Choroid plexus epithelial cell (primary cell): ENCODE measurements at regions not wholly inside any gene's neighbourhood (a gene's known extent, or its start where the extent isn't known, plus 50 kb on each side); places are given as distances from the start of the nearest gene placed in this dataset.

Experiments
- DNase-seq: peaks from one replicate; pipeline ENCODE4 v3.0.0-alpha.2; 2010; ENCODE audit warnings: low read depth
- H3K4me3 ChIP-seq: 2 replicates; pipeline ENCODE4 v1.5.1; 2011; ENCODE audit warnings: low read depth, mild to moderate bottlenecking, control low read depth, low read length, moderate library complexity
- TF ChIP-seq, protein P1 (sequence below): conservative IDR thresholded peaks from 2 replicates; pipeline ENCODE4 v1.5.1; 2011; ENCODE audit warnings: low read depth, mild to moderate bottlenecking, control low read depth, inconsistent platforms, low read length, moderate library complexity

GRCh38 chr9:107559494-107560086 is 70.0 kb upstream of the KLF4 start:
- TF ChIP-seq, protein P1, sequence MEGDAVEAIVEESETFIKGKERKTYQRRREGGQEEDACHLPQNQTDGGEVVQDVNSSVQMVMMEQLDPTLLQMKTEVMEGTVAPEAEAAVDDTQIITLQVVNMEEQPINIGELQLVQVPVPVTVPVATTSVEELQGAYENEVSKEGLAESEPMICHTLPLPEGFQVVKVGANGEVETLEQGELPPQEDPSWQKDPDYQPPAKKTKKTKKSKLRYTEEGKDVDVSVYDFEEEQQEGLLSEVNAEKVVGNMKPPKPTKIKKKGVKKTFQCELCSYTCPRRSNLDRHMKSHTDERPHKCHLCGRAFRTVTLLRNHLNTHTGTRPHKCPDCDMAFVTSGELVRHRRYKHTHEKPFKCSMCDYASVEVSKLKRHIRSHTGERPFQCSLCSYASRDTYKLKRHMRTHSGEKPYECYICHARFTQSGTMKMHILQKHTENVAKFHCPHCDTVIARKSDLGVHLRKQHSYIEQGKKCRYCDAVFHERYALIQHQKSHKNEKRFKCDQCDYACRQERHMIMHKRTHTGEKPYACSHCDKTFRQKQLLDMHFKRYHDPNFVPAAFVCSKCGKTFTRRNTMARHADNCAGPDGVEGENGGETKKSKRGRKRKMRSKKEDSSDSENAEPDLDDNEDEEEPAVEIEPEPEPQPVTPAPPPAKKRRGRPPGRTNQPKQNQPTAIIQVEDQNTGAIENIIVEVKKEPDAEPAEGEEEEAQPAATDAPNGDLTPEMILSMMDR: no peak
- no peak overlapping the region for H3K4me3 ChIP-seq
- DNase-seq: no peak

DNA sequence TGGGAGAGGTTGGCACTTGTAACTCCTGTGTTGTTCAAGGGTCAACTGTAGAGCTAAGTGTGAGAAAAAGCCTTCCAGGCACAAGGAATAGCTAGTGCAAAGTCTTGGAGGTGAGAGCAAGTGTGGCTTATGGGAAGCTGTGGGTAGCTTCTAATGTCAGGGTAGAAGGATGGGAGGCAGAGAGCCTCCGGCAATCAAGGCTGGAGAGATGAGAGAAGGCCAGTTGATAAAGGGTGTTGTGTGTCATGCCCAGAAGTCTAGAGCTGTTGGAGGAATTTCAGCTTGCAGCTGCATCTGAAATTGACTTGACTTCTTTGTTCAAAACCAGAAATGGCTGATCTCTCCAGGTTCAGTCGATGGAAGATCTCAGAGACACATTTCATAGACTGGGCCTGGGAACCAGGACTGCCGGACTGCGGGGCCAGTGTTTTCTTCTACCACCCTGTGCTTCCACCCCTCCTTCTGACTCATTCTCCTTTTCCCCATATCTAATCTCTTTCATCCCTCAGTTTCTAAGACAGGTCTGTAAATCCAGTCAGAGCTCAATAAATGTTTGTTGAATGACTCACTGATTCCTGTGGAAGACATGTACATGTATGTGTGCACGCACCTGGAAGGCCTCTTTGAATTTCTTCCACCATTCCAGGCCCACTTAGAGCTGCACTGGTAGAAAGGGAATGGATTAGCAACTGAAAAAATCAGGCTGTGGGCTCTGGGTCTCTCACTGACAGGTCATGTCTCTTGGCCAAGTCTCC is 67.8 kb upstream of the KLF4 start:
- TF ChIP-seq, protein P1: no peak
- H3K4me3 ChIP-seq: no peak overlapping the region
- DNase-seq: peak; percentile 27

DNA sequence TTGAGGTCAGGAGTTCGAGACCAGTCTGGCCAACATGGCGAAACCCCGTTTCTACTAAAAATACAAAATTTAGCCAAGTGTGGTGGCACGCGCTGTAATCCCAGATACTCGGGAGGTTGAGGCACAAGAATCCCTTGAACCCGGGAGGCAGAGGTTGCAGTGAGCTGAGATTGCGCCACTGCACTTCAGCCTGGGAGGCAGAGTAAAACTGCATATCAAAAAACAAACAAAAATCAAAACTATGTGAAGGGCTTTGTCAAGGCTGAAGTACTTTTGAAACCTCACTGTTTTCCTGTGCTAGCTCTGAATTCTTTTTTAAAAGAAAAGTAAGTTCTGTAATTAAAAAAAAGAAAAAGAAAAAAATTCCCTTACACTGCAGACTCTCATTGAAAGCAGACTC is 65.1 kb upstream of the KLF4 start:
- no peak for DNase-seq
- TF ChIP-seq, protein P1: no peak
- H3K4me3 ChIP-seq: no peak overlapping the region

GRCh38 chr9:107548298-107549142 is 59.0 kb upstream of the KLF4 start:
- peak overlapping the region; percentile 39 for H3K4me3 ChIP-seq
- TF ChIP-seq, protein P1: no peak
- DNase-seq: peak; percentile 96

DNA sequence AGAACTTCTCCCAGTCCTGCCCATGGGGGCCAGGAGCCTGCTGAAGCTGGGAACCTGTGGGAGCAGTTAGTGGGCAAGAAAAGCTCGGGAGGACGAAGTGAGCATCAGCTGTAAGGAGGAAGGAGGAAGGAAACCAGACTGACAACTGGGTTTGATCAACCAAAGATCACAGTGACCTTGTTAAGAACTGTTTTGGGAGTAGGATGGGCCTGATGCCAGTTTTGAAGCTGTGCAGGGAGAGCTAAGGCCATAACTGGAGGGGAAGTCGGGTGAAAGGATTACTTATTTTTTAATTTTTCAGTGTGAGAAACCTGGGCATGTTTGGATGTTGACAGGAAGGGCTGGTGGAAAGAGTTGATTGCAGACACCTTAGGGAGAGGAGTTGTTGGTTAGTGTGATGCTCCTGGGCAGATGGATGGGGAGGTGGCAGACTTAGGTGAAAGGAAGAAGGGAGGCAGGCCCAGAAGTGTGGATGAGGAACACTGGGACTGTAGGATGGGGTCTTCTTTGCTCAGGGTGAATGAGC is 58.3 kb upstream of the KLF4 start:
- H3K4me3 ChIP-seq: no peak overlapping the region
- no peak for DNase-seq
- TF ChIP-seq, protein P1: no peak

DNA sequence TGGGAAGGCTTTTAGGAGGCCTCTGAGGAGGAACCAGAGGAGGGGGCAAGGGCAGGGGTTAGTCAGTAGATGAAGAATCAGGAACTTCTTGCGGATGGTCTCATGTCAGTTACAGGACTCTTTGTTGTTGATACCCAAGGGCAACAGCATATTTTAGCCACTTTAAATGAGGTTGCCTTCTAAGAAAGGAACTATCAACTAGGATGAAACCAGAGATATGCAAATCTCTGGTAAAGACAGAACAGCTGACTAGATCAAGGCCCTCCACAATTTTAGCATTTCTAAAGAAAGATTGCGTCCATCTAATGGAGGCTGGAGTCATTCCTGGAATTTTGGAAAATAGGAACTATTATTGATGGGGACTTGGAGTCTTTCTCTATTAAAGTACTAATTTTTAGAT is 57.7 kb upstream of the KLF4 start:
- no peak overlapping the region for H3K4me3 ChIP-seq
- TF ChIP-seq, protein P1: no peak
- DNase-seq: no peak
